Fibroblast of pulmonary artery (primary cell): ENCODE measurements at regions not wholly inside any gene's neighbourhood (a gene's known extent, or its start where the extent isn't known, plus 50 kb on each side); places are given as distances from the start of the nearest gene placed in this dataset.

Experiments used
- DNase-seq: peaks from one replicate; pipeline ENCODE4 v3.0.0-alpha.2; 2010; ENCODE audit warnings: low read depth
- H3K4me3 ChIP-seq: replicated peaks from 2 replicates; pipeline ENCODE4 v1.5.1; 2011; ENCODE audit warnings: low read depth, mild to moderate bottlenecking, control low read depth, low read length, moderate library complexity
- CTCF ChIP-seq: IDR thresholded peaks from 2 replicates; pipeline ENCODE4 v1.5.1; 2011; ENCODE audit warnings: mild to moderate bottlenecking, control low read depth, low read length, inconsistent platforms; ENCODE audit errors: missing control alignments

GRCh38 chr13:84360822-84361221, 478.5 kb upstream of the SLITRK1 start:
- no peak for DNase-seq
- no peak overlapping the region for H3K4me3 ChIP-seq
- no peak for TF ChIP-seq CTCF

DNA sequence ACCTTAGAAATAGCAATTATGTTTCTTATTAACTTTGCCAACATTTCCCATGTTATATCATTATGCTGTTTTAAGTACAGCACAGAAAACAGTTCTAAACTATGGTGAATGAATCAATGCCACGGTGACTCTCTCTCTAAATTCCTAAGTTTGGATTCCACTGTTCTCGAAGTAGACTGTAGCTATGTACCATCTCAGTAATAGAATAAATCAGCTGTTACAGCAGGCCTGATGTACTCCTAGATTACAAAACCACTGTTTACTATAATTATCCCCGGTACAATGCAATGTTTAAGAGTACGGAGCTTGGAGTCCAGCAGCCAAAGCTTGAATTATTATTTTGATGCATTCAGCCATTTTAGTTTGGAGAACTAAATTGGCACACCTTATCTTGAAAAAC, 476.3 kb upstream of the SLITRK1 start:
- no peak for TF ChIP-seq CTCF
- no peak overlapping the region for H3K4me3 ChIP-seq
- no peak for DNase-seq

- no peak for TF ChIP-seq CTCF
- no peak for DNase-seq
Observed at GRCh38 chr13:84352946-84353345, 470.7 kb upstream of the SLITRK1 start.

GRCh38 chr13:84339456-84339855, 457.2 kb upstream of the SLITRK1 start:
- TF ChIP-seq CTCF = no peak
- H3K4me3 ChIP-seq = no peak overlapping the region
- no peak for DNase-seq

More at GRCh38 chr13:84352946-84353345, 470.7 kb upstream of the SLITRK1 start:
- no peak overlapping the region for H3K4me3 ChIP-seq

DNA sequence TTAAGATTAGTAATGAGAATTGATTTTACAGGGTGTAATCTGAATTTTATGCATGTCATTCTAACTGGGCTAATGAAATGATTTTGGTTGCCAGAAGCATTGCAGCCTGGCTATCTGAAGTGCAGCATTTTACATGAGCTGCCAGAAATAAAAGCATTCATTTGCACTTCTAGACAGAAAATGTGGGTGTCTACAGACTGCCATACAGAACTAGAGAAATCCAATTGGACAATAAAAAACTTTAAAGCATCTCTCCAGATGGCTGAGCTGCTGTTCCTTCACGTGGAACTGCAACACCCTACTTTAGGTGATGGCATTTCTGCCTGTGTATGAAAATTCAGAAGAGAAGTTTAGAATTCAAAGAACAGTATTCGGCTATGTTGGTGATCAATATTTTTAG, 450.1 kb upstream of the SLITRK1 start:
- no peak overlapping the region for H3K4me3 ChIP-seq
- no peak for TF ChIP-seq CTCF
- DNase-seq = no peak

GRCh38 chr13:84315527-84315926, 433.3 kb upstream of the SLITRK1 start:
- no peak for TF ChIP-seq CTCF
- no peak for DNase-seq
- no peak overlapping the region for H3K4me3 ChIP-seq

- no peak for TF ChIP-seq CTCF
- H3K4me3 ChIP-seq = no peak overlapping the region
- no peak for DNase-seq
Observed at GRCh38 chr13:84303035-84303434, 420.8 kb upstream of the SLITRK1 start.
